NOMO-1 (cell line): ENCODE measurements at regions not wholly inside any gene's neighbourhood (a gene's known extent, or its start where the extent isn't known, plus 50 kb on each side); places are given as distances from the start of the nearest gene placed in this dataset.
"Not testable (repeated sequence)": the region's sequence is repeated elsewhere in the genome, so short reads cannot be mapped to it uniquely, and the experiment has no call there.

Experiments used
- DNase-seq, 2 experiments: peaks; one replicate each; lab custom pipeline; 2025; ENCODE audit not compliant: unreplicated experiment in 2 of 2; lab: John Stamatoyannopoulos, UW

GRCh38 chr16:23013484-23013883 lies 135.8 kb downstream of the USP31 start:
- DNase-seq: no peak

- no peak for DNase-seq
These were observed 140.2 kb downstream of the USP31 start for GRCh38 chr16:23009075-23009474.

- no peak for DNase-seq
These were observed 141.2 kb downstream of the USP31 start for GRCh38 chr16:23008041-23008440.

- peak in 1 of 2 experiments; percentile 10 for DNase-seq
These were observed 142.9 kb downstream of the USP31 start for GRCh38 chr16:23006380-23006779.

- DNase-seq: no peak
These were observed 143.3 kb downstream of the USP31 start for GRCh38 chr16:23005951-23006350.

- no peak for DNase-seq
These were observed 159.7 kb downstream of the USP31 start for GRCh38 chr16:22989598-22989997.

- no peak for DNase-seq
These were observed 165.6 kb downstream of the USP31 start for GRCh38 chr16:22983614-22984013.

- not testable (repeated sequence) for DNase-seq
These were observed 166.6 kb downstream of the HS3ST2 start for GRCh38 chr16:22980514-22980913.

- no peak for DNase-seq
These were observed 165.1 kb downstream of the HS3ST2 start for GRCh38 chr16:22979038-22979437.

- peak in 1 of 2 experiments; percentile 2 for DNase-seq
These were observed 163.3 kb downstream of the HS3ST2 start for GRCh38 chr16:22977294-22977697.

GRCh38 chr16:22973522-22973921 lies 159.6 kb downstream of the HS3ST2 start:
- DNase-seq: no peak

- no peak for DNase-seq
These were observed 157.5 kb downstream of the HS3ST2 start for GRCh38 chr16:22971346-22971924.

GRCh38 chr16:22970209-22970865 lies 156.4 kb downstream of the HS3ST2 start:
- no peak for DNase-seq

GRCh38 chr16:22969567-22969966 lies 155.6 kb downstream of the HS3ST2 start:
- DNase-seq: no peak

GRCh38 chr16:22968931-22969330 lies 155.0 kb downstream of the HS3ST2 start:
- no peak for DNase-seq

- no peak for DNase-seq
These were observed 153.6 kb downstream of the HS3ST2 start for GRCh38 chr16:22967521-22968095.
